IPS-20b (cell line): ENCODE measurements at regions not wholly inside any gene's neighbourhood (a gene's known extent, or its start where the extent isn't known, plus 50 kb on each side); places are given as distances from the start of the nearest gene placed in this dataset.
"Not testable (repeated sequence)": the region's sequence is repeated elsewhere in the genome, so short reads cannot be mapped to it uniquely, and the experiment has no call there.

Experiments
- H3K27ac ChIP-seq: one replicate; pipeline ENCODE4 v1.5.1; 2013; ENCODE audit warnings: low read length
- H3K27me3 ChIP-seq: 2 replicates; pipeline ENCODE4 v1.6.1; 2013; ENCODE audit warnings: mild to moderate bottlenecking, low read length, inconsistent platforms; ENCODE audit not compliant: insufficient read depth
- H3K36me3 ChIP-seq: 2 replicates; pipeline ENCODE4 v1.6.1; 2013; ENCODE audit warnings: low read depth, mild to moderate bottlenecking, inconsistent platforms, low read length, moderate library complexity; ENCODE audit not compliant: insufficient read depth
- H3K4me1 ChIP-seq: 2 replicates; pipeline ENCODE4 v1.6.1; 2013; ENCODE audit warnings: mild to moderate bottlenecking, control low read depth, inconsistent platforms, low read length, moderate library complexity; ENCODE audit not compliant: insufficient read depth
- H3K4me3 ChIP-seq: 2 replicates; pipeline ENCODE4 v1.5.1; 2013; ENCODE audit warnings: mild to moderate bottlenecking, low read length, inconsistent platforms
- H3K9ac ChIP-seq: 2 replicates; pipeline ENCODE4 v1.6.1; 2013; ENCODE audit warnings: low read depth, mild to moderate bottlenecking, inconsistent platforms, low read length, moderate library complexity
- H3K9me3 ChIP-seq: 2 replicates; pipeline ENCODE4 v1.6.1; 2013; ENCODE audit warnings: mild to moderate bottlenecking, low read depth, low read length, inconsistent platforms; ENCODE audit not compliant: insufficient read depth

DNA sequence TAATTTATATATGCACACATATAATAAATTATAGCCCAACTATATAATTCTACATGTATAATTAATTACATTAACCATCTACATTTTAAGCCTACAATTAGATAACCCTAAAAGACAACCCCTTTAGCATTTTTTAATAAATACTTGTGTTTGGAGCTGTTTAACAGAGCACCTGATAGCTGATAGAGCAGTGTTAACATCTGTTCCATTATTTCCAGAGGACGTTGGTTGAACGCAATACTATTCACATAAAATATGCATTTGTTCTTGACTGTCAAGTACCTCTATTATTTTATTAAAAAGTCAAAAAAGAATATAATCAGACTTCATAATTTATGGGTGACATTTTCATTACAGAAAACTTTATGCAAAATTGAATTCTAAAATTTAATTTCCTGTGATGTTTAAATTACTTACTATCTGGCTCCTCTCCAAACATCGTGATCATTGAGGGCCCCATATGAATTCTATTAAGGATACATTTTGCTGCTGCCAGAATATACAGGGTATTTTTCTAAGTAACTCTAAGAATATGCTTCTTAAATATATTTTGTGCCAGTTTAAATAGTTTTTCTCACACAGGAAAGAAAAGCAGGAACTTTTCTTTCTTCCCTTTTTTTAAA is 234.3 kb downstream of the SHOX2 start:
- Histone ChIP-seq H3K9me3 (no peaks in the 10 kb centered on the region), H3K27ac (no peak overlapping the region), H3K4me3 (no peak overlapping the region), H3K4me1 (no peaks in the 10 kb centered on the region), H3K36me3 (no peaks in the 10 kb centered on the region), H3K9ac (no peak overlapping the region), H3K27me3 (no peaks in the 10 kb centered on the region)

DNA sequence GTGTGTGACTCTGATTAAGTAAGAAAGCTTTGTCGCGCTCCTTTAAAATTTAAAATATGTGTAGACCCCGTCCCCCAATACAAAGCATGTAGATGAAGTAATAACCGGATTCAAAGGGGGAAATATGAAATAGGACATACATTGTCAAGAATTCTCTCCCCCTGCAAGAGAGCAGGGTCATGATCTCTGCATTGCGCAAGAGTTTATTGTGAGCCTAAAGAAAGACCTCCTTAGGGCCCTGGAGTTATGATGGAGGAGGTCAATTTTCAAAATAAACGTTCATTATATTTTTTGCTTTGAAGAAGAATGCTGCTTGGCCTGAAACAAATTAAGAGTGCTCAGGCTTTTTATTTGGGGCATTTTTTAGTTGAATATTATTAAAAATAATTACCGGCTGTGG is 235.0 kb downstream of the SHOX2 start:
- Histone ChIP-seq H3K9me3 (no peaks in the 10 kb centered on the region), H3K9ac (no peak overlapping the region), H3K36me3 (no peaks in the 10 kb centered on the region), H3K4me3 (no peak overlapping the region), H3K27me3 (no peaks in the 10 kb centered on the region), H3K4me1 (no peaks in the 10 kb centered on the region), H3K27ac (no peak overlapping the region)

DNA sequence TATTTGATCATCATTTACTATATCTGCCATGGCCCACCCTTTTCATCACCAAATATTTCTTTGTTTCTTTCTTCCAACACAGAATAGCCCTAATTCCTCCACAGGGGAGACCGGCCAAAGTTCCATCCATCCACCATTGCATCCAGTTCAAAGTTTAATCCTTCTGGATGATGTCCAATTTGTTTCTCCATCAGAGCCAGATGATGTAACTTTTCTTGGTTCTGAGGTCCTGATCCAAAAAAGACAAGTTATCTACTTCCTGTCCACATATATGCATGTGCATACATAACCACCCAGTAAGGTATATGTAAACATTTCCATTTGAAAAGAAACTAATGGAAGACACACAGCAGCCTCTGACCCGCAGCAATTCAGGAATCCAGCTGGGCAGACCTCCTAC is 237.3 kb downstream of the SHOX2 start:
- Histone ChIP-seq H3K27me3 (no peaks in the 10 kb centered on the region), H3K9ac (no peak overlapping the region), H3K4me1 (no peaks in the 10 kb centered on the region), H3K4me3 (no peak overlapping the region), H3K9me3 (no peaks in the 10 kb centered on the region), H3K36me3 (no peaks in the 10 kb centered on the region), H3K27ac (no peak overlapping the region)

DNA sequence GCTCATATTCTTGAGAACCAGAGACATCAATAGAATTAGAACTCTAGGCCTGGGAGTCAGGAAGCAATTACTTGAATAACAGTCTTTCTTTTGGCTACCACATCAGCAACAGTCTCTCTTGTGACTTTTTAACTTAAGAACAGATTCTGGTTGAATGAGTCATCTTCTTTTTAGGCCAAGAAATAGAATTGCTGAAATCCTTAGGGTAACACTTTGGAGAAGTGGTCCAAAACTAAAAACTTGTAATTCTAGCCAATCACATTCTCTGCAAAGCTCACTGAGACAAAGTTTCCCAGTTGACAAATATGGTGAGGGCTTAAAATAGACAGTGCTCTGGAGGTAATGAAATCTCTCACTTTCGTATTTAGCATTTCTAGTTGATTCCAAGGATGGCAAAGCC is 238.0 kb downstream of the SHOX2 start:
- Histone ChIP-seq H3K4me1 (no peaks in the 10 kb centered on the region), H3K9ac (no peak overlapping the region), H3K9me3 (no peaks in the 10 kb centered on the region), H3K4me3 (no peak overlapping the region), H3K36me3 (no peaks in the 10 kb centered on the region), H3K27ac (no peak overlapping the region), H3K27me3 (no peaks in the 10 kb centered on the region)

DNA sequence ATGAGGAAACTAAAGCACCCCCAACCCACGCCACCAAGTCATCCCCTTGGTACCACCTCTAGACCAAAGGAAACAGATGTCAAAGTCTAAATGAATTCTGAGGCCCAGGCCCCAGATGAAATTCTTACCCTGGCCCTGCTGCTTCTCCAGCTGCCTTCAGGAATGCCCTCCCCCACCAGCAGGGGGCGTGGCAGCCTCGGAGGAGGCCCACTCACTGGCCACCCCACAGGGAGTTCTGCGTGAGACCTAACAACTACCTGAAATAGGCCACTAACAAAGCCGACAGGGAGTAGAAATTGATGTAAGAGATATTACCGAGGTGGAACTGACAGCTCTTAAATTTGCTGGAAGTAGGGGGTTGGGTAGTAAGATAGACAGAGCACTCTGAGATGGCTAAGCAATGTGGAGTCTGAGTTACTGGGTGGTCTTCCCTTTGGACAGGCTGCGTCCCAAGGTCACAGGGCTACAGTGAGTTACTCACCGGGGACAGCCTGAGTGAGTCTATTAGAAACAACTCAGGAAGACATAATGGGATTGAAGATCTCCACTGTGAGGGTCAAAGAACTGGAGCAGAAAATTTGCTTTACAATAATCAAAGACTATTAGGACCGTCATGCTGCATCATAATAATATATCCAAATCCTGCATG is 240.7 kb downstream of the SHOX2 start:
- Histone ChIP-seq H3K27me3 (no peaks in the 10 kb centered on the region), H3K36me3 (no peaks in the 10 kb centered on the region), H3K4me1 (no peaks in the 10 kb centered on the region), H3K4me3 (no peak overlapping the region), H3K9ac (no peak overlapping the region), H3K9me3 (no peaks in the 10 kb centered on the region), H3K27ac (no peak overlapping the region)

DNA sequence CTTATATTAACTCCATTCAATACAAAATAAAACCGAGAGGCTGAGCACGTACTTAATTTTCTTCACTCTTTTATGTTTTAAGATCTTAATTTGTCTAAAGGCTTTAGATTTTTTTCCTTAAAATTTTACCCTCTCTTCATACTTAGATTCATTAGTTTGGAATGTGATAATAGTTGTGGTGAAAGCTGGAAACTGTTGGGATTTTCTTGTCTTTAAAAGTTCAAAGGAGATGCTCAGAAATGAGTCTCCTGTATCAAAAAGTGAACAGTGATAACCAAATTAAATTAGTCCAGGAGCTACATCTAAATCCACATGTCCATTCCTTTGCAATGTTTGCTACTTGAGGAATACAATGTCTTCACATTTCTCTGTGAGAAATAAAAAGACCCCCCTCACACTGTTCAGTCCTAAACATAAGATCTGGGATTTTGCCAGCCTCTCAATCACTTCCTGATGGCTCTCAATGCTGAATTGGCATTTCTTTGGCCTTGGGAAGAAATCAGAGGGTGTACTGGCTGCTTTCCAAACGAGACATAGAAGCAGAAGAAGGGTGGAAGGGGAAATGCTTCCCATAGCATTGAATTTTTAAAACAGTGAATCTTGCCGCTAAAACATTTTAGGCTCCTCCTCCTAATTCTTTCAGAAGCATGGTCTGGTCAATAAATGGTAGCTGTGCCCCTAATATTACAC is 245.0 kb downstream of the SHOX2 start:
- Histone ChIP-seq H3K9me3 (no peaks in the 10 kb centered on the region), H3K9ac (no peak overlapping the region), H3K4me3 (no peak overlapping the region), H3K27me3 (no peaks in the 10 kb centered on the region), H3K36me3 (no peaks in the 10 kb centered on the region), H3K27ac (no peak overlapping the region), H3K4me1 (no peaks in the 10 kb centered on the region)

DNA sequence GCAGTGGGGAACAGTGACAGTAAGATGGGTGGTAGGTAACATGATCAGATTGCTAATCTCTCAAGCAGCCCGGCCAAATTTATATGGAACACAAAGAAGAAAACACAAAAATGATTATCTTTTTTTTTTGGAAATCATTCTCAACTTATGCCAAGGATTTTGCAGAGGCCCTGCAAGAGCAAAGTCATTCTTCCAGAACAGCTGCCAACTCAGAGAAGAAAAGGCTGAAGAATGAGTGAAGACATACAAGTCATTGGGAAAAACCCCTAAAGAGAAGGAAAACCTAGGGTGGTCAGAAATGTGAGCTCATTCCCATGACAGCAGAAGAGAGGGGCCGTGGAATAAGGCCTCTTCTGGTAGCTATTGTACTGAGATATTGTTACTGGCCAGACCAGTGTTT is 246.7 kb downstream of the SHOX2 start:
- H3K4me1 ChIP-seq: no peaks in the 10 kb centered on the region
- no peak overlapping the region for H3K27ac ChIP-seq
- no peaks in the 10 kb centered on the region for H3K36me3 ChIP-seq
- no peak overlapping the region for H3K4me3 ChIP-seq
- H3K9ac ChIP-seq: no peak overlapping the region
- H3K27me3 ChIP-seq: no peaks in the 10 kb centered on the region
- no peaks in the 10 kb centered on the region for H3K9me3 ChIP-seq

DNA sequence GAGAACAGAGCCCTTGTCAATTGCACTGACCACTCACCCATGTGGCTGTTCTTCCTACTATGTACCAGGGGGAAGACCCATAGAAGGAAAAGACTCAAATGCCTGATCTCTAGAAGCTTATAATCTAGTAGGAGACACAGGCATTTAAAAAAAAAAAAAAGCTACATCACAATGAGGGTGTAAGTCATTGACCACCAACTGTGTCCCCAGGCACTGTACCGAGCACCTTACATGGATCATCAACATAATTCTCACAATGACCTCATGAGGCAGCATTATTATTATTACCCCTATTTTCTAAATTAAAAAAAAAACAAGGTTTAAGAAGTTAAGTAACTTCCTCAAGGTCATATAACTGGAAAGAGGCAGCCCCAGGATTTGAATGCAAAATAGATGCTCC is 247.4 kb downstream of the SHOX2 start:
- H3K4me3 ChIP-seq: no peak overlapping the region
- no peaks in the 10 kb centered on the region for H3K9me3 ChIP-seq
- no peaks in the 10 kb centered on the region for H3K27me3 ChIP-seq
- H3K27ac ChIP-seq: no peak overlapping the region
- no peaks in the 10 kb centered on the region for H3K4me1 ChIP-seq
- H3K36me3 ChIP-seq: no peaks in the 10 kb centered on the region
- no peak overlapping the region for H3K9ac ChIP-seq

DNA sequence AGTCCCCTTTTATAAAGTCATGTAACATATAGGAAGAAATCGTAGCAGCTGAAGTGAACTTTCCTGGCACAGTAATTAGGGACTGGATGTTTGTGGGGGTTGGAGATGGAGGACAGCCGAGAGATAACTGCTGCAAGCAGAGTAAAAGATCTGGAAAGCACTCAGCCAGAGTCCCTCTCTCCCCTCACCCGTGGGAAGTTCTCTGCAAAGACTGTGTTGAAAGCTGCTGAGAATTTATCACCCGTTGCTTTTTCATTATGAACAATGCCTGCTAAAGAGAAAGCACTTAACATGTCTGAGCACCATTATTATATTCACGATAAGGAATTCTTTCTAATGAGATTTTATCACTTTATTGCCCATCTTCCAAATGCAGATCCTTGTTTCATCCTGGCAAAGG is 248.8 kb downstream of the SHOX2 start:
- Histone ChIP-seq H3K36me3 (no peaks in the 10 kb centered on the region), H3K9ac (no peak overlapping the region), H3K4me1 (no peaks in the 10 kb centered on the region), H3K9me3 (peaks cover 4% of the 10 kb centered on the region; the same call in 1 of the 2 replicates), H3K4me3 (no peak overlapping the region), H3K27me3 (no peaks in the 10 kb centered on the region), H3K27ac (no peak overlapping the region)

DNA sequence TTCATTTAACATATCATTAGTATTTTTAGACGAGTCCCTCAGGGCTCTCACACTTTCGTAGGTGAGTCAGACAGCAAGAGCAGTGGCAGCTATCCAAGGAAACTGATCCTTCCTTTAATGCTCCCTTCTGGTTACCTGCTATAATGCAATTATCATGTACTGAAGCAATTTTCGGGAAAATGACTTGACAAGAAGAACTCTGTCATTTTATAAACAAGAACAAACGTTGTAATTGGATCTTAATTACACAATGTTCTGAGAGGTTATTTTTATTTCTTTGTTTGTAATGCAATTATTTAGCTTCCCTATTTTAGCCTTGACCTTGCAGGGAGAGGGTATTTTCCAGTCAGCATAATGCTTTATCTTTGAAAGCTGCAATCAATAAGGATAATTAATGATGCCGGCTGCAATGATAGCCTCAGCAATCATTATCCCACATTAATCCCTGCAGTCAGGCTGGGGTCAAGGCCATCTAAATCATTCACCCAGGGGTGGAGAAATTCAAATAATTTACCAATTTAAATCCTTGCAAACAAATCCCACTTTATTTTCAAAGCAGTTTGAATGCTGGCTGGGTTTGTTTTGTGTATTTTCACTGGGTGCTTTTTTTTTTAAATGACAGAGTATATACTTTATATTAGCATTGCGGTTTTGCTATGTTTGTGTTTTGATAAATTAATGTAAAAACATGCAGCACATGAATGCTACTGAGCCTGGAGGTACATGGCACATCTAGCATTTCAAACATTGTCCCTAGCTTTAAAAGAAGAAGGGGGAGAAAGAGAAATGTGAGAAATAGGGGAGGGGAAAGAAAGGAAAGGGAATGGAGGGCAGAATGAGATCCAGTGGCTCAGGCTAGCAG is 249.9 kb downstream of the SHOX2 start:
- Histone ChIP-seq H3K27me3 (no peaks in the 10 kb centered on the region), H3K4me1 (no peaks in the 10 kb centered on the region), H3K4me3 (no peak overlapping the region)

DNA sequence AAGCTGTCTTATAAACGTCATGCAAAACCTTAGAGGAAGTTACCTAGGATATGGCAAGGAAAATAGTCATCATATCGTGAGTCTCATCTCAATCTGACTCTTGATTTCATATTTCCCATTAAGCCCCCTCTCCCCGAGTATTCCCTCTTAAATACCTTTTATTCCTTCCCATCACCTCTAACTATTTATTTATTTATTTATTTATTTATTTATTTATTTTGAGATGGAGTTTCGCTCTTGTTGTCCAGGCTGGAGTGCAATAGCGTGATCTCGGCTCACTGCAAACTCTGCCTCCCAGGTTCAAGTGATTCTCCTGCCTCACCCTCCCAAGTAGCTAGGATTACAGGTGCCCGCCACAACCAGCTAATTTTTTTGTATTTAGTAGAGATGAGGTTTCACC is 260.4 kb downstream of the SHOX2 start:
- not testable (repeated sequence) for H3K36me3 ChIP-seq, H3K4me1 ChIP-seq, H3K4me3 ChIP-seq, H3K27me3 ChIP-seq, H3K27ac ChIP-seq, H3K9ac ChIP-seq, H3K9me3 ChIP-seq

More for the DNA sequence above, 249.9 kb downstream of the SHOX2 start:
- no peak overlapping the region for H3K9ac ChIP-seq
- H3K36me3 ChIP-seq: no peaks in the 10 kb centered on the region
- no peak overlapping the region for H3K27ac ChIP-seq
- H3K9me3 ChIP-seq: peaks cover 8% of the 10 kb centered on the region; the same call in 1 of the 2 replicates
